ENCODE measurements at regions not wholly inside any gene's neighbourhood (a gene's known extent, or its start where the extent isn't known, plus 50 kb on each side); places are given as distances from the start of the nearest gene placed in this dataset.

GRCh38 chr3:162094301-162094700 lies 597.7 kb downstream of the OTOL1 start:
- CTCF ChIA-PET = no interaction called here
- POLR2A ChIA-PET = no interaction called here
- no peak for DNase-seq (ENCODE audit: extremely low spot score)
- TF ChIP-seq, protein P1, sequence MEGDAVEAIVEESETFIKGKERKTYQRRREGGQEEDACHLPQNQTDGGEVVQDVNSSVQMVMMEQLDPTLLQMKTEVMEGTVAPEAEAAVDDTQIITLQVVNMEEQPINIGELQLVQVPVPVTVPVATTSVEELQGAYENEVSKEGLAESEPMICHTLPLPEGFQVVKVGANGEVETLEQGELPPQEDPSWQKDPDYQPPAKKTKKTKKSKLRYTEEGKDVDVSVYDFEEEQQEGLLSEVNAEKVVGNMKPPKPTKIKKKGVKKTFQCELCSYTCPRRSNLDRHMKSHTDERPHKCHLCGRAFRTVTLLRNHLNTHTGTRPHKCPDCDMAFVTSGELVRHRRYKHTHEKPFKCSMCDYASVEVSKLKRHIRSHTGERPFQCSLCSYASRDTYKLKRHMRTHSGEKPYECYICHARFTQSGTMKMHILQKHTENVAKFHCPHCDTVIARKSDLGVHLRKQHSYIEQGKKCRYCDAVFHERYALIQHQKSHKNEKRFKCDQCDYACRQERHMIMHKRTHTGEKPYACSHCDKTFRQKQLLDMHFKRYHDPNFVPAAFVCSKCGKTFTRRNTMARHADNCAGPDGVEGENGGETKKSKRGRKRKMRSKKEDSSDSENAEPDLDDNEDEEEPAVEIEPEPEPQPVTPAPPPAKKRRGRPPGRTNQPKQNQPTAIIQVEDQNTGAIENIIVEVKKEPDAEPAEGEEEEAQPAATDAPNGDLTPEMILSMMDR (IDR thresholded peaks at IDR 0.05; ENCODE audit: control extremely low read depth, extremely low read depth, low read depth, missing control alignments) = no peak

- TF ChIP-seq, protein P1 (IDR thresholded peaks at IDR 0.05; ENCODE audit: control extremely low read depth, extremely low read depth, low read depth, missing control alignments) = no peak
- POLR2A ChIA-PET = no interaction called here
- DNase-seq (ENCODE audit: extremely low spot score) = no peak
- CTCF ChIA-PET = no interaction called here
Observed at GRCh38 chr3:162096874-162097273, 600.3 kb downstream of the OTOL1 start.

DNA sequence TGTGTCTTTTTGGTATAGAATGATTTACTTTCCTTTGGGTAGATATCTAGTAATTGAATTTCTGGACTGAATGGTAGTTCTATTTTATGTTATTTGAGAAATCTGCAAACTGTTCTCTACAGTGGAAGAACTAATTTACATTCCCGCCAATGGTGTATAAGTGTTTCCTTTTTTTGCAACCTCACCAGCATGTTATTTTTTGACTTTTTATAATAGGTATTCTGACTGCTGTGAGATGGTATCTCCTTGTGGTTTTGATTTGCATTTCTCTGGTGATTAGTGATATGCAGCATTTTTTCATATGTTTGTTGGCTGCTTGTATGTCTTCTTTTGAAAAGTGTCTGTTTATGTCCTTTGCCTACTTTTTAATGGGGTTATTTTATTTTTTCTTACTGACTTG lies 607.2 kb downstream of the OTOL1 start:
- CTCF ChIA-PET = no interaction called here
- TF ChIP-seq, protein P1 (IDR thresholded peaks at IDR 0.05; ENCODE audit: control extremely low read depth, extremely low read depth, low read depth, missing control alignments) = no peak
- POLR2A ChIA-PET = no interaction called here
- DNase-seq (ENCODE audit: extremely low spot score) = no peak

DNA sequence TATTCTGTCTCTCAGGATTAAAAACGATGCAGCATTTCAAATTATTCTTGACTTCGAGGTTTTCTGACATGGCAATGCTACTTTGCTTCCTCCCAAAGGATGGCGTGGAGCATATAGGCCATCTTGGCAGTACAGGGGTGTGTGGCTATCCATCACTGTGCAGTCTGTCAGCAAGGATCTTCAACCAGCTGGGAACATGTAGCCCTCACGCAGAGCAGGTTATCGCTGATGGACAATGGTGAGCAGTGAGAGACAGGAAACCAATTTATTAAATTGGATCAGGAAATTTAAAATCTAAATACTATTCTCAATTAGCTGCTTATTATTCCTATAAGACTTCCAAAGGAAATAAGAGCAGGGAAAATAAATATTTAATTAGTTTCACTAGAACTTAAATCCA lies 615.3 kb downstream of the OTOL1 start:
- TF ChIP-seq, protein P1 (IDR thresholded peaks at IDR 0.05; ENCODE audit: control extremely low read depth, extremely low read depth, low read depth, missing control alignments) = no peak
- no peak for DNase-seq (ENCODE audit: extremely low spot score)
- ChIA-PET POLR2A (no interaction called here), CTCF (no interaction called here)

GRCh38 chr3:162112719-162113118 lies 616.1 kb downstream of the OTOL1 start:
- no peak for DNase-seq (ENCODE audit: extremely low spot score)
- ChIA-PET POLR2A (no interaction called here), CTCF (no interaction called here)
- TF ChIP-seq, protein P1 (IDR thresholded peaks at IDR 0.05; ENCODE audit: control extremely low read depth, extremely low read depth, low read depth, missing control alignments) = no peak

- ChIA-PET CTCF (interaction anchor here (1.3 kb wide), 1 partner anchor 16 kb away, joined by 3 read pairs; no protein-coding TSS in a partner anchor), POLR2A (interaction anchor here (0.5 kb wide), 1 partner anchor 861 kb away, joined by 4 read pairs; no protein-coding TSS in a partner anchor)
- TF ChIP-seq, protein P1 (IDR thresholded peaks at IDR 0.05; ENCODE audit: control extremely low read depth, extremely low read depth, low read depth, missing control alignments) = no peak
- no peak for DNase-seq (ENCODE audit: extremely low spot score)
Observed at GRCh38 chr3:162117961-162118360, 621.4 kb downstream of the OTOL1 start.

GRCh38 chr3:162119651-162120050 lies 623.0 kb downstream of the OTOL1 start:
- TF ChIP-seq, protein P1 (IDR thresholded peaks at IDR 0.05; ENCODE audit: control extremely low read depth, extremely low read depth, low read depth, missing control alignments) = no peak
- CTCF ChIA-PET = no interaction called here
- POLR2A ChIA-PET = no interaction called here
- no peak for DNase-seq (ENCODE audit: extremely low spot score)
